ENCODE measurements at regions not wholly inside any gene's neighbourhood (a gene's known extent, or its start where the extent isn't known, plus 50 kb on each side); places are given as distances from the start of the nearest gene placed in this dataset.

DNA sequence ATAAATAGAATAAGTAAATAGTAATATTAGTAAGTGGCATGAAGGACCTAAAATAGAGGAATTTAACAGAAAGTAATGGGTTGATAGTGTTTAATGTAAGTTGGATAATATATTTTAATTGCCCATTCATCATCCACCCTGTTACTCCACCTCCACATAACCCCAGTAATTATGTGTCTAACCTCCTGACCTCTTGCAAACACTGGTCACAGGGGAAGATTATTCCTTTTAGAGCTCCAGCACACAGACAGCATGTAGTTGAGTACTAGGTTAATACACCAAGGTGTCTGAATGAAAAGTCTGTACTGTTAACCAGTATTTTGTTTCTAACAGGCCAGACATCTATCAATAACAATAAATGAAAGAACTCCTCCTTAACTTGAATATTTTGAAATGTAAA, 92.4 kb upstream of the EYS start:
- TF ChIP-seq, protein P1, sequence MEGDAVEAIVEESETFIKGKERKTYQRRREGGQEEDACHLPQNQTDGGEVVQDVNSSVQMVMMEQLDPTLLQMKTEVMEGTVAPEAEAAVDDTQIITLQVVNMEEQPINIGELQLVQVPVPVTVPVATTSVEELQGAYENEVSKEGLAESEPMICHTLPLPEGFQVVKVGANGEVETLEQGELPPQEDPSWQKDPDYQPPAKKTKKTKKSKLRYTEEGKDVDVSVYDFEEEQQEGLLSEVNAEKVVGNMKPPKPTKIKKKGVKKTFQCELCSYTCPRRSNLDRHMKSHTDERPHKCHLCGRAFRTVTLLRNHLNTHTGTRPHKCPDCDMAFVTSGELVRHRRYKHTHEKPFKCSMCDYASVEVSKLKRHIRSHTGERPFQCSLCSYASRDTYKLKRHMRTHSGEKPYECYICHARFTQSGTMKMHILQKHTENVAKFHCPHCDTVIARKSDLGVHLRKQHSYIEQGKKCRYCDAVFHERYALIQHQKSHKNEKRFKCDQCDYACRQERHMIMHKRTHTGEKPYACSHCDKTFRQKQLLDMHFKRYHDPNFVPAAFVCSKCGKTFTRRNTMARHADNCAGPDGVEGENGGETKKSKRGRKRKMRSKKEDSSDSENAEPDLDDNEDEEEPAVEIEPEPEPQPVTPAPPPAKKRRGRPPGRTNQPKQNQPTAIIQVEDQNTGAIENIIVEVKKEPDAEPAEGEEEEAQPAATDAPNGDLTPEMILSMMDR (IDR thresholded peaks at IDR 0.05) = no peak
- no peak for TF ChIP-seq ZFX (IDR thresholded peaks at IDR 0.05; ENCODE audit: borderline replicate concordance)
